Fibroblast of the aortic adventitia (primary cell): ENCODE measurements at regions not wholly inside any gene's neighbourhood (a gene's known extent, or its start where the extent isn't known, plus 50 kb on each side); places are given as distances from the start of the nearest gene placed in this dataset.

ENCODE experiments used
- DNase-seq: peaks from one replicate; pipeline ENCODE4 v3.0.0-alpha.2; 2010; ENCODE audit warnings: low read depth
- H3K4me3 ChIP-seq: 2 replicates; pipeline ENCODE4 v1.5.1; 2011; ENCODE audit warnings: low read depth, mild to moderate bottlenecking, control low read depth, low read length, moderate library complexity
- TF ChIP-seq, protein P1 (sequence below): IDR thresholded peaks from 2 replicates; pipeline ENCODE4 v1.5.1; 2011; ENCODE audit warnings: mild to moderate bottlenecking, low read length, control low read depth, inconsistent platforms; ENCODE audit not compliant: insufficient read depth

GRCh38 chr18:22673182-22673862 lies 255.6 kb upstream of the CTAGE1 start:
- no peak for DNase-seq
- TF ChIP-seq, protein P1, sequence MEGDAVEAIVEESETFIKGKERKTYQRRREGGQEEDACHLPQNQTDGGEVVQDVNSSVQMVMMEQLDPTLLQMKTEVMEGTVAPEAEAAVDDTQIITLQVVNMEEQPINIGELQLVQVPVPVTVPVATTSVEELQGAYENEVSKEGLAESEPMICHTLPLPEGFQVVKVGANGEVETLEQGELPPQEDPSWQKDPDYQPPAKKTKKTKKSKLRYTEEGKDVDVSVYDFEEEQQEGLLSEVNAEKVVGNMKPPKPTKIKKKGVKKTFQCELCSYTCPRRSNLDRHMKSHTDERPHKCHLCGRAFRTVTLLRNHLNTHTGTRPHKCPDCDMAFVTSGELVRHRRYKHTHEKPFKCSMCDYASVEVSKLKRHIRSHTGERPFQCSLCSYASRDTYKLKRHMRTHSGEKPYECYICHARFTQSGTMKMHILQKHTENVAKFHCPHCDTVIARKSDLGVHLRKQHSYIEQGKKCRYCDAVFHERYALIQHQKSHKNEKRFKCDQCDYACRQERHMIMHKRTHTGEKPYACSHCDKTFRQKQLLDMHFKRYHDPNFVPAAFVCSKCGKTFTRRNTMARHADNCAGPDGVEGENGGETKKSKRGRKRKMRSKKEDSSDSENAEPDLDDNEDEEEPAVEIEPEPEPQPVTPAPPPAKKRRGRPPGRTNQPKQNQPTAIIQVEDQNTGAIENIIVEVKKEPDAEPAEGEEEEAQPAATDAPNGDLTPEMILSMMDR = no peak
- H3K4me3 ChIP-seq = no peak overlapping the region

GRCh38 chr18:22674272-22674671 lies 256.6 kb upstream of the CTAGE1 start:
- TF ChIP-seq, protein P1 = no peak
- DNase-seq = peak; percentile 95
- H3K4me3 ChIP-seq = no peak overlapping the region

GRCh38 chr18:22675006-22675405 lies 257.3 kb upstream of the CTAGE1 start:
- TF ChIP-seq, protein P1 = no peak
- DNase-seq = no peak
- no peak overlapping the region for H3K4me3 ChIP-seq

DNA sequence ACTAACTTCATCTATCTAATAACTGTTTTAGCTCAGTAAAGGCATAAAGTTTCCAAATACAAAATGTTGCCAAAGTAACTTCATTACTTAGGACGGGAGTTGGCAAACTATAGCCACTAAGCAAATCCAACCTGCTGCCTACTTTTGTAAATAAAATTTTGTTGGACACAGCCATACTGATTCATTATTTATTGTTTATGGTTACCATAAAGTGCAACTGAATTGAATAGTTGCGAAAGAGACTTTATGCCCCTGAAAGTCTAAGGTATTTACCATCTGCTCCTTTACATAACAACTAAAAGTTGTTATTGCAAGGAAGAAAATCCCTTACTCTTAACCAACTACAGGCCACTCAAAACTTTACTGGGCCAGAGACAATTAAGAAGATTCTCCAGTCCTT lies 256.7 kb upstream of the RBBP8 start:
- DNase-seq = no peak
- TF ChIP-seq, protein P1 = no peak
- no peak overlapping the region for H3K4me3 ChIP-seq

DNA sequence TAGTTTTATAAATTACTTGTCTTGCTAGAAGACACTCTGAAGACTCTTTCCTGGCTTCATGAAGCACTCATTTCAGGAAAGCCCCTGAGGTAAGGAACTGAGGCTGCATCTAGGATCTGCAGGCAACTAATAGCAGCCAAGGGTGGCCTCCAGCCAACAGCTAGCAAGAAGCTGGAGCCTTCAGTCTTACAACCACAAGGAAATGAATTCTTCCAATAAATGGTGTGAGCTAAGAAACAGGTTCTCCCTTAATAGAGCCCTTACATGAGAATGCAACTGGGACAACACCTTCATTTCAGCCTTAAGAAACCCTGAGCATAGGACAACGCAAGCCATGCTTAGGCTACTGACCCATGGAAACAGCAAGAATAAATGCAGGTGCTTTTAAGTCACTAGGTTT lies 254.6 kb upstream of the RBBP8 start:
- TF ChIP-seq, protein P1 = no peak
- DNase-seq = peak; percentile 69
- H3K4me3 ChIP-seq = no peak overlapping the region

GRCh38 chr18:22680944-22681343 lies 252.2 kb upstream of the RBBP8 start:
- TF ChIP-seq, protein P1 = no peak
- no peak for DNase-seq
- no peak overlapping the region for H3K4me3 ChIP-seq

DNA sequence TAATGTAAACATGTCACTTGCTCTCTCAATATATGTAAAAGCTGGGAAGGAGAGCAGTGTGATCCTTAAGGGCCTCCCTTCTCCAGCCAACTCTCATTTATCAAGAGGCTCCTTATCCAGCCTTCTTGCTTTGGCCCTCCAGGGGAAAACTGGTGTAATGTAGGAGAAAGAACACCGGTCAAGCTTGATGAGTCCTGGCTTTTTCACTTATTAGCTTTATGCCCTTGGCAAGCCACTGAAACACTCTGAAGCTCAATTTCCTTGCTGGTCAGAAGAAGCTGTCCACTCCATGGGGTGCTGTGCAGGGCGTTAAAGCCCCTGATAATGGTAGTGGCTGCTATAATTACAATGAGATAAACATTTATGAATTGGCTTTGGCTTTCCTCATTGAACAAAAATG lies 251.2 kb upstream of the RBBP8 start:
- TF ChIP-seq, protein P1 = no peak
- DNase-seq = peak; percentile 67
- H3K4me3 ChIP-seq = no peak overlapping the region
